ENCODE measurements at regions not wholly inside any gene's neighbourhood (a gene's known extent, or its start where the extent isn't known, plus 50 kb on each side); places are given as distances from the start of the nearest gene placed in this dataset.
"Not testable (repeated sequence)": the region's sequence is repeated elsewhere in the genome, so short reads cannot be mapped to it uniquely, and the experiment has no call there.

GRCh38 chr9:95570646-95571045, 53.9 kb upstream of the PTCH1 start:
- H3K27me3 Mint-ChIP-seq = peaks cover 51% of the 10 kb centered on the region
- H3K4me2 ChIP-seq (replicated peaks; ENCODE audit: low read depth, low read length, poor library complexity, severe bottlenecking) = no peak overlapping the region
- no peaks in the 10 kb centered on the region for H3K79me2 ChIP-seq (ENCODE audit: control insufficient read depth, insufficient read depth, low read length)
- no peak for DNase-seq
- H3K36me3 ChIP-seq (replicated peaks in 1 of 2; ENCODE audit: control extremely low read depth in 1 of 2, control insufficient read depth in 1 of 2, extremely low read depth in 1 of 2, insufficient read depth in 2 of 2, low read length in 1 of 2) = no peaks in the 10 kb centered on the region
- no peaks in the 10 kb centered on the region for H4K20me1 ChIP-seq (ENCODE audit: control insufficient read depth, insufficient read depth, low read length, poor library complexity, severe bottlenecking)
- H3K4me3 ChIP-seq (ENCODE audit: control extremely low read depth in 1 of 5, extremely low read depth in 1 of 5, insufficient read depth in 1 of 5, low read depth in 2 of 5, low read length in 4 of 5) = no peak overlapping the region
- H3K9ac ChIP-seq (ENCODE audit: low read length) = no peak overlapping the region
- peaks cover 0 to 5% of the 10 kb centered on the region in 2 donors for H3K4me1 ChIP-seq (ENCODE audit: control insufficient read depth in 2 of 2, insufficient read depth in 2 of 2, low read length in 2 of 2)
- H3K4me1 Mint-ChIP-seq = peaks cover 2% of the 10 kb centered on the region
- no peaks in the 10 kb centered on the region for H3K9me3 Mint-ChIP-seq (ENCODE audit: insufficient read depth)
- intact Hi-C loops (cut with micrococcal nuclease) = no loop called here
- no peak overlapping the region for H2AFZ ChIP-seq (ENCODE audit: insufficient read depth, low read depth, low read length, poor library complexity, severe bottlenecking)
- CTCF ChIA-PET = no interaction called here
- ATAC-seq (ENCODE audit: low read depth) = no peak
- POLR2A ChIA-PET = no interaction called here
- no peak overlapping the region for H3K27ac ChIP-seq (ENCODE audit: low read length in 2 of 2)
- H3K4me3 Mint-ChIP-seq = no peak overlapping the region
- peaks cover 0 to 24% (median 12%) of the 10 kb centered on the region in 4 experiments for H3K27me3 ChIP-seq (replicated peaks in 1 of 4; ENCODE audit: control extremely low read depth in 1 of 4, control insufficient read depth in 3 of 4, insufficient read depth in 4 of 4, low read length in 3 of 4)
- peaks cover 0 to 13% (median 0%) of the 10 kb centered on the region in 3 donors for H3K9me3 ChIP-seq (ENCODE audit: control extremely low read depth in 1 of 3, control insufficient read depth in 2 of 3, insufficient read depth in 1 of 3, low read length in 2 of 3)
- H3K27ac Mint-ChIP-seq = no peak overlapping the region
- TF ChIP-seq EZH2 (IDR thresholded peaks at IDR 0.05; ENCODE audit: borderline replicate concordance, insufficient read depth, low read depth, low read length, poor library complexity, severe bottlenecking) (no peak), CTCF (IDR thresholded peaks at IDR 0.05) (no peak)
- 54% methylated on average over 11 of the region's 11 CpGs for WGBS (ENCODE audit: insufficient coverage)

GRCh38 chr9:95570150-95570549, 53.4 kb upstream of the PTCH1 start:
- Mint-ChIP-seq H3K27ac (no peak overlapping the region), H3K4me3 (no peak overlapping the region), H3K9me3 (ENCODE audit: insufficient read depth) (no peaks in the 10 kb centered on the region), H3K4me1 (peaks cover 2% of the 10 kb centered on the region), H3K27me3 (peaks cover 56% of the 10 kb centered on the region)
- Histone ChIP-seq H3K9me3 (ENCODE audit: control extremely low read depth in 1 of 3, control insufficient read depth in 2 of 3, insufficient read depth in 1 of 3, low read length in 2 of 3) (peaks cover 0 to 13% (median 0%) of the 10 kb centered on the region in 3 donors), H3K27ac (ENCODE audit: low read length in 2 of 2) (no peak overlapping the region), H3K36me3 (replicated peaks in 1 of 2; ENCODE audit: control extremely low read depth in 1 of 2, control insufficient read depth in 1 of 2, extremely low read depth in 1 of 2, insufficient read depth in 2 of 2, low read length in 1 of 2) (no peaks in the 10 kb centered on the region), H3K9ac (ENCODE audit: low read length) (no peak overlapping the region), H3K4me2 (replicated peaks; ENCODE audit: low read depth, low read length, poor library complexity, severe bottlenecking) (no peak overlapping the region), H2AFZ (ENCODE audit: insufficient read depth, low read depth, low read length, poor library complexity, severe bottlenecking) (no peak overlapping the region), H3K4me3 (ENCODE audit: control extremely low read depth in 1 of 5, extremely low read depth in 1 of 5, insufficient read depth in 1 of 5, low read depth in 2 of 5, low read length in 4 of 5) (no peak overlapping the region), H4K20me1 (ENCODE audit: control insufficient read depth, insufficient read depth, low read length, poor library complexity, severe bottlenecking) (no peaks in the 10 kb centered on the region), H3K79me2 (ENCODE audit: control insufficient read depth, insufficient read depth, low read length) (no peaks in the 10 kb centered on the region), H3K27me3 (replicated peaks in 1 of 4; ENCODE audit: control extremely low read depth in 1 of 4, control insufficient read depth in 3 of 4, insufficient read depth in 4 of 4, low read length in 3 of 4) (peaks cover 0 to 24% (median 12%) of the 10 kb centered on the region in 4 experiments), H3K4me1 (ENCODE audit: control insufficient read depth in 2 of 2, insufficient read depth in 2 of 2, low read length in 2 of 2) (peaks cover 0 to 5% of the 10 kb centered on the region in 2 donors)
- intact Hi-C loops (cut with micrococcal nuclease) = no loop called here
- 25% methylated on average over 21 of the region's 22 CpGs for WGBS (ENCODE audit: insufficient coverage)
- ATAC-seq (ENCODE audit: low read depth) (no peak), DNase-seq (no peak)
- CTCF ChIA-PET = no interaction called here
- TF ChIP-seq EZH2 (IDR thresholded peaks at IDR 0.05; ENCODE audit: borderline replicate concordance, insufficient read depth, low read depth, low read length, poor library complexity, severe bottlenecking) (no peak), CTCF (IDR thresholded peaks at IDR 0.05) (no peak)
- POLR2A ChIA-PET = no interaction called here

GRCh38 chr9:95568735-95569134, 52.0 kb upstream of the PTCH1 start:
- H3K9me3 Mint-ChIP-seq (ENCODE audit: insufficient read depth); H3K9ac ChIP-seq (ENCODE audit: low read length); H3K4me1 Mint-ChIP-seq; H3K79me2 ChIP-seq (ENCODE audit: control insufficient read depth, insufficient read depth, low read length); H4K20me1 ChIP-seq (ENCODE audit: control insufficient read depth, insufficient read depth, low read length, poor library complexity, severe bottlenecking); H3K4me3 ChIP-seq (ENCODE audit: control extremely low read depth in 1 of 5, extremely low read depth in 1 of 5, insufficient read depth in 1 of 5, low read depth in 2 of 5, low read length in 4 of 5); ATAC-seq (ENCODE audit: low read depth); intact Hi-C loops (cut with micrococcal nuclease); DNase-seq; H3K4me1 ChIP-seq (ENCODE audit: control insufficient read depth in 2 of 2, insufficient read depth in 2 of 2, low read length in 2 of 2); H2AFZ ChIP-seq (ENCODE audit: insufficient read depth, low read depth, low read length, poor library complexity, severe bottlenecking); CTCF ChIA-PET; H3K4me3 Mint-ChIP-seq; H3K4me2 ChIP-seq (replicated peaks; ENCODE audit: low read depth, low read length, poor library complexity, severe bottlenecking); H3K27ac ChIP-seq (ENCODE audit: low read length in 2 of 2); H3K27ac Mint-ChIP-seq; POLR2A ChIA-PET; H3K36me3 ChIP-seq (replicated peaks in 1 of 2; ENCODE audit: control extremely low read depth in 1 of 2, control insufficient read depth in 1 of 2, extremely low read depth in 1 of 2, insufficient read depth in 2 of 2, low read length in 1 of 2): not testable (repeated sequence)
- Histone ChIP-seq H3K27me3 (replicated peaks in 1 of 4; ENCODE audit: control extremely low read depth in 1 of 4, control insufficient read depth in 3 of 4, insufficient read depth in 4 of 4, low read length in 3 of 4) (peaks cover 0 to 24% (median 12%) of the 10 kb centered on the region in 4 experiments), H3K9me3 (ENCODE audit: control extremely low read depth in 1 of 3, control insufficient read depth in 2 of 3, insufficient read depth in 1 of 3, low read length in 2 of 3) (peaks cover 0 to 13% (median 0%) of the 10 kb centered on the region in 3 donors)
- H3K27me3 Mint-ChIP-seq = peaks cover 55% of the 10 kb centered on the region
- 93% methylated on average over 10 of the region's 10 CpGs for WGBS (ENCODE audit: insufficient coverage)
